IPS-18c (cell line): ENCODE measurements at regions not wholly inside any gene's neighbourhood (a gene's known extent, or its start where the extent isn't known, plus 50 kb on each side); places are given as distances from the start of the nearest gene placed in this dataset.

Experiments
- H3K4me3 ChIP-seq: 2 replicates; pipeline ENCODE4 v1.7.0; 2013; ENCODE audit warnings: low read depth, mild to moderate bottlenecking, low read length, moderate library complexity; ENCODE audit not compliant: insufficient read depth
- H3K9me3 ChIP-seq: one replicate; pipeline ENCODE4 v1.6.1; 2013; ENCODE audit warnings: mild to moderate bottlenecking, low read length, moderate library complexity; ENCODE audit not compliant: control insufficient read depth, insufficient read depth

DNA sequence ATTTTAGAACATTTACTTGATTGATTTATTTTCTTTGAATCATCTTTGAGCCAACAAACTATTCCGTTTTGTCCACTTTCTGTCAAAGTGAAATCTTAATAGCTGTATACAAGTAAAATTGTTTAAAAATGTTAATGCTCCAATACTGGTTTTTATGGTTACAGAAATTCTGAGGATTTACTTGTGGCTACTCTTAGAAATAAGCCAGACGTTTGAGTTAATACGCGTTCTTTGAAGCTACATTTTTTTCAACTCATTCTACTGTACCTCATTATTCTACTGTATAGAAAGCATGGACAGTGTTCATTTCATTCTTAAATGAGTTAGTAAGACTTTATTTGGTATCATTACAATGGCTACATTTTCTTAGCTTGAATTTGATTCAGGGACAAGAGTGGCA, 996.2 kb upstream of the FLRT2 start:
- Histone ChIP-seq H3K9me3 (no peaks in the 10 kb centered on the region), H3K4me3 (no peak overlapping the region)

DNA sequence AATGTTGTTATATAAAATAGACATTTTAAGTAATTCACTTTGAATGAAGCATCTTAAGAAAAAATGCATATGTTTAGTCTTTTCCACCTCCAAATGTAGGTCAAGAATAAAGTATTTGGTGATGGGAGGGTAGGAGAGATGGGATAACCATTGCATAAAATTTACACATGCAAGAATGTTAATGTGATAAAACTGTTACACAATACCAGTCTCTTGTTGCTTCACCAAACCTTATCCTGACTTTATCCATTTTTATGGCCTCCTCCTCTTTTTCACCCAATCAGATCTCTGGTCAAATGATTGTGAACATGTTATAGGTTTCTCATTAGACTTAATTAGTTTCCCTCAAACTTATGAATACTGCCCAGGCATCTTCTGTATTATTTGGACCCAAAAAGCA, 994.5 kb upstream of the FLRT2 start:
- Histone ChIP-seq H3K4me3 (no peak overlapping the region), H3K9me3 (no peaks in the 10 kb centered on the region)

DNA sequence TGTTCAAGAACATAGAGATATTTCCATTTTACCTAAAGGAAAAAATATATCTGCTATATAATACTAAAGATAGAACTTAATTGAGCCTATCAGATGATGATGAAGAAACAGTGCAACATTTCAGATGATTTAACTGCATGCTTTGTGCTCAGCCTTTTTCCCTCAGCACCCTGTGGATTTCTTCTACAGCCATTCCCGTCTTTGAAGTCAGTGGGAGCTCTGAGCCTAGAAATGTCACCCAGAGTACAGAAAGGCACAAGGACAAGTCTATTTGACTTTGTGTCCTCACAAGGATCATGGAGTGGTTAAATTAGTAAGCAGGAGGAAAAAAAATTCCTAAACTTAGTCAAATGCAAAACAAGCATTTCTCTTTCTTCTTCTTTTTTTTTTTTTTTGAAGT, 994.0 kb upstream of the FLRT2 start:
- no peaks in the 10 kb centered on the region for H3K9me3 ChIP-seq
- H3K4me3 ChIP-seq: no peak overlapping the region

DNA sequence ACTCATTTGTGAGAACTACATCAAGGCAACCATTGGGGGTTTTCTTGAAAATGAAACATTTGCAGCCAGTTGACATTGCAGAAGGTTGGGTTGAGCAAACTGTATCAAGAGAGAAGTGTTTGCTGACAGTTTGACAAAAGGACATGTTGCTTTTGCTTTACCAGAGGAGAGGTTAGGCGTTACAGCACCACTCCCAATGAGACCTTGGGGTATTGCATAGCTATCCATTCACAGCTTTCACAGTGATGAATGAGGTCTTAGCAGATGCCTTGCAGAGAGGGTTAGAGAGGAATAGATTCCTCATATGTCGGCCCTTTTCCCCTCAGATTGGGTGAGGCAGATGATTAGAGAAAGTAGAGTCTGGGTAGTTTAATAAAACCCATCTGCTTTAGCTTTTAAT, 988.9 kb upstream of the FLRT2 start:
- Histone ChIP-seq H3K9me3 (no peaks in the 10 kb centered on the region), H3K4me3 (no peak overlapping the region)

DNA sequence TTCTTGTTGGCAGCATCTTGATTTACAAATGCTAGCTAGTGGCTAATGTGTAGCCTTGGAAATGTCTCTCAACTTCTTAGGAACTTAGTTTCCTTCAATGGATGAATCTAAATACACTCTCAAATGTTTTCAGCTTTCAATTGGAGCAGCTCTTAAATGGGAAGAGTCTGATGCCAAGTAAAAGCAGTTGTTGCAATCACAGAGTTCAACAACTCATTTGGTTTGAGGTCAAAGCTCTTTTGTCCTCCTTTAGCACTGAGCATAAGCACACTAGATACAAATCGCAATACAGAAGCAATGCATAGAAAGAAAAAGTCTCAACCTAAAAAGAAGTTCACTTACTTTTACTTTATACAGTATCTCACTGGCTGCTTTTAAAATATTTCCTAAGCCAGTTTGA, 986.1 kb upstream of the FLRT2 start:
- H3K9me3 ChIP-seq: no peaks in the 10 kb centered on the region
- no peak overlapping the region for H3K4me3 ChIP-seq

DNA sequence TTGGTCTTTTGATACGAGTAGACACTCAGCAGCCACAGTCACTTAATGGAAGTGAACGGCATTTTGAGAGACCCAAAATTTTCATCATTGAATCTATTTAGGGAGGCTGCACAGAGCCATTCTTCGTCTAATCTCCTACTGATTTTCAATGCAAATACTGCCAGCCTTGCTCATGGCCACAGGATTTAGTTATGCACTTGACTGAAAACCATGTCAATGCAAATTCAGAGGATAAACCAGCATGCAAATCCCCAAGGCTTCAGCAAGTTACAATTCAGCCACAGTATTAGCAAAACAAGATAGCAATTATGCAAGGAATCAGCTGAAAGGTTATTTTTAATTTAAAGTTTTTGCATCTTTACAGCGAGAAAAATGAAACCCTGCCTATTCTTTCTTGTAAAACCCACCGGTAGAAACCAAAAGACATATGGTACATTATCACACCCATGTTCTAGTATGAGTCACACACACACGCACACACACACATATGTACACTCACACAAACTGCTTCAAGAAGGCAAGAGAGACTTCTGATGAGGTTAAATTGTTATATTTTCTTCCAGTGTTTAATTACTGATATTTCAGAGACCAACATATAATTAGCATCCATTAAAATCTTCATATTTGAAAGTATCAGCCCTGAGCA, 985.3 kb upstream of the FLRT2 start:
- Histone ChIP-seq H3K9me3 (no peaks in the 10 kb centered on the region), H3K4me3 (no peak overlapping the region; the same call in 1 of the 2 replicates)

DNA sequence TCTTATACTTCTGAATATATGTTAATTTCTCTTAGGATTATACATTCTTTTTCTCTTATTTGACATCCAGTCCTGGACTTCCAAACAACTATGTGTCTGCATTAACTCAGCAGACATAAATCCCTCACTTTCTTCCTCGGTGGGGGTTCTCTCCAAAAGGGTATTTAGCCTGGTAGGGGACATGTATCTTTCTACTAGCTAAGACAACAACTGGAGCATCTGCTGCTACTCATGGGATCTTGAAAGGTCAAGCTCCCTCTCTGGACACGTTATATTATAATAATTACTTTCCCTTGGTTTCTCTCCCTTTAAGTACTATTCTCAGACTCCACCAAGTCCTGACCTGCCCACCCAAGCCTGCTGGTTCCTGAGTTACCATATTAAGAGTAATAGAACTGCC, 983.7 kb upstream of the FLRT2 start:
- Histone ChIP-seq H3K9me3 (no peaks in the 10 kb centered on the region), H3K4me3 (no peak overlapping the region)

DNA sequence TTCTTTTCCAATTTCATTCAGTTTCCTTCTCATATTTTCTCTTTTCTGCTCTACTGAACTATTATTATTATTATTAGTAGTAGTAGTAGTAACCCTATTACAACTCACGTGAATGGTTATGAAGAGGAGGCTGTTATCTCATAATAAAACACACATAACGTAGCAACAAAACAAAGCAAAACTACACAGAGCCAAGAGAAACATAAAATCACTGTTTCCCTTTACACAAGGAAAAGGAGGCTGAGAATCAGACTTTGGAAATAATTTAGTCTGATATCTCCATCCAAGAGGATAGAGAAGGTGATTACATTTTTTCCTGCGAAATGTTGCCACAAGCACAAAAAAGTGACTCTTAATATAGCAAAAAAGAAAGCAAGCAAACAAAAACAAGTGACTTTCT, 975.8 kb upstream of the FLRT2 start:
- H3K4me3 ChIP-seq: no peak overlapping the region
- H3K9me3 ChIP-seq: peaks cover 4% of the 10 kb centered on the region

DNA sequence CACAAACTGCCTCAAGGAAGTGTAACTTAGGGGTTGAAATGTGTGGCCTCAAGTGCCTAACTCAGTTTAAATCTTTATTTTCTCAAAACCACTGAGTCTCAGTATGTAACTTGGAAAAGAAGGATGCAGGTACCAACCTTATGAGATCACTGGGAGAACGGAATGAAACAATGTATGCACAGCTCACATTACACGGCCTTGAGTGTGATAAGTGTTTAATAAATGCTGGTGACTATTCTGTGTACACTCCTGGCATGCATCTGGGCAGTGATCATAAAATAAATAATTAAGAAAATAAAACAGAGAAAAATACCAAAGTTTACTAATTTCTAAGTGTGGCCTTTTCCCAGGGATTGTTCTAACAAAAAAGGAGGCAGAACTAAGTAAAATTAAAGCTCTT, 974.5 kb upstream of the FLRT2 start:
- Histone ChIP-seq H3K4me3 (no peak overlapping the region), H3K9me3 (peaks cover 4% of the 10 kb centered on the region)

DNA sequence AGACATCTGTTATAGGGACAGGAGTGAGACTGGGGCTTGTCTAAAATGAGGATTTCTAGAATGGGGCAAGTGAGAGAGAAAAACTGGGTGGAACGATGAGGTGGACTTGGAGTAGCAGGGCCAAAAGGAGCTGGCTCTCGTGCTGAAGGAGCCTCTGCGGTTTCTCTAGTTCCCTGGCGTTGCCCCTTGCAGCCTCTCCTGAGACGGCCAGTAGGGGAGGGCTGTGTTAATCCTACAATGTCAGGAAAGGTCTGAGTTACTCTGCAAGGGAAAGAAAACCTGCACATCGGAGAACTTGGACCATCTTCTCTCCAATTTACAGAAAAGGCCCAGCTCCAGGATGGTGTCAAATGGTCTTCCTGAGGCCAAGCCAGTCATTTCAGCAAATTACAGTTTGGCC, 963.8 kb upstream of the FLRT2 start:
- no peaks in the 10 kb centered on the region for H3K9me3 ChIP-seq
- no peak overlapping the region for H3K4me3 ChIP-seq

DNA sequence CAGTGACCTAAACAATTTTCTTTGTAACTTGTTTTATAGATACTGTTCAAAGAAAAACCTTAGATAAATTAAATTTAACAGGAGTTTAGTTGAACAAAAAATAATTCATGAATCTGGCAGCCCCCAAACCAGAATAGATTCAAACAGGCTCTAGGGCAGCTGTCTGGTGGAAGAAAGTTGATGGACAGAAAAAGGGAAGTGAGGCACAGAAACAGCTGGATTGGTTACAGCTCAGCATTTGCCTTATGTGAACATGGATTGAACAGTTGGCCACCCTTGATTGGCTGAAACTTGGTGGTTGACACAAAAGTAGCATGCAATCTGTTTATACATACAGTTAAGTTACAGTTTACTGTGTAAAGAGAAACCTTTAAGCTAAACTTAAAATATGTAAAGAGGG, 954.3 kb upstream of the FLRT2 start:
- H3K4me3 ChIP-seq: no peak overlapping the region
- no peaks in the 10 kb centered on the region for H3K9me3 ChIP-seq

DNA sequence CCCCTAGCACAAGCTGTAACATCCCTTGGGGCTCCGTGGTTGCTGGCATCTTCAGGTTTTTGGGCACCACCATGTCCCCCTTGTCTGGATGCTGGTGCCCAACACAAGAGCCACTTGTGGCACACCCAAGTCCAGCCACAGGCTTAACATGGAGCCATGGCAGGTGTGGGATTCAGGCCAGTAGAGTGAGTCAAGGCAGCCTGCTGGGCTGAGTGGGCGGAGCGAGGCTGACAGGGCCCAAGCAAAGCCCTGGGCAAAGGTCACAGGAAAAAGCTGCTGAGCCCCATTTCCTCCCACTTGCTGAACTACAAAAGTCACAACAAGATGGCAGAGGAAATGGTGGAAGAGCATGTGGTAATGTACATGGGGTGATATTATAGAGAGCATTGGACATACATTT, 950.7 kb upstream of the FLRT2 start:
- H3K9me3 ChIP-seq: no peaks in the 10 kb centered on the region
- no peak overlapping the region for H3K4me3 ChIP-seq

DNA sequence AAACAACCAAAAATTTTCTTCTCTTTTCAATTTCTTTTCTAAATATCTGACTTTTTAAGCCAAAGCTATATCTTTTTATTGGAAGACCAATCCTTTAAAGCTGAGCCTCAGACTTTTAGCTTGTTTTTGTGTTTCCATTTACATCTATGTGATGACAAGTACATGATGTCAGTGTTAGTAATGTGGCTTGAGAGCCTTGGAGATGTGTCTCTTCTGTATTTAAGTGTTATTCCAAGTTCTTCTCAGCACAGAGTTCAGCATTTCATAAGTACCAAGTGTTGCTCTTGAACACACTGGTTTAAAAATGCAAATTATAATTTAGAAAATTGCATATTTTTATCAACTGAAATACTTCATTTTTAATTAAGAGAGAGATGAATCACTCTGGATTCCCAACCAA, 948.9 kb upstream of the FLRT2 start:
- no peak overlapping the region for H3K4me3 ChIP-seq
- H3K9me3 ChIP-seq: no peaks in the 10 kb centered on the region

DNA sequence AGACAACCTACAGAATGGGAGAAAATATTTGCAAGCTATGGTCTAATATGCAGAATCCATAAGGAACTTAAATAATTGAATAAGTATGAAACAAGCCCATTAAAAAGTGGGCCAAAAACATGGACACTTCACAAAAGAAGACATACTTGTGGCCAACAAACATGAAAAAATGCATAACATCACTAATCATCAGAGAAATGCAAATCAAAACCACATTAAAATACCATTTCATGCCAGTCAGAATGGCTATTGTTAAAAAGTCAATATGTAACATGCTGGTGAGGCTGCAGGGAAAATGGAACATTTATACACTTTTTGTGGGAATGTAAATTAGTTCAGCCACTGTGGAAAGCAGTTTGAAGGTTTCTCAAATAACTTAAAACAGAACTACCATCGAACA, 945.4 kb upstream of the FLRT2 start:
- Histone ChIP-seq H3K4me3 (no peak overlapping the region), H3K9me3 (no peaks in the 10 kb centered on the region)

DNA sequence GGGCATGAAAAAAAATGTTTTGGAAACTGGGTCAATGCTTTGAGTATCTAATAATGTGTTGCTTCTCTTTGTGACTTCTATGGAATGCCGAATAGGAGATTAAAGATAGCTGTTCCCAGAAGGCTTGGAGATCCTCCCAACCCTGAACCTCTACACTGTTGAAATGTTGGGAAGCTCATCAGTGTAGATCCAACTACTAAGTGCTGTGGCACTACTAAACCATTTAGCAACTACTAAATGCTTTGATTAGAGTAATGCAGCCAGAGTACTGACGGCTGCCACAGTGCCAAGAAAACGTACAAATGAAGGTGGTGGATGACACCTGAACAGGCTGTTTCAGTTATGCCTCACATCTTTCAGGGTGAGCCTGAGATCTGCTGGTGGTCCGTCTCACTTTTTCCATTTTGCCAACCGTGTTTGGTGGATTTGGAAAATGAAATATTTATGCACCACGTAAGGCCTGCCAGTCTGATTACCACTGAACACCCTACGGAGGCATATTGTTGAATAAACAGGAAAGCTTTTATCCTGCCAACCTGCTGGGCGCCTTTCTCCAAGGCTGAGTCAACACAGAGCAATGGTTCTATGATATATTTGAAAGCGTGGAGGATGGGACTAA, 938.0 kb upstream of the FLRT2 start:
- Histone ChIP-seq H3K9me3 (no peaks in the 10 kb centered on the region), H3K4me3 (no peak overlapping the region)

DNA sequence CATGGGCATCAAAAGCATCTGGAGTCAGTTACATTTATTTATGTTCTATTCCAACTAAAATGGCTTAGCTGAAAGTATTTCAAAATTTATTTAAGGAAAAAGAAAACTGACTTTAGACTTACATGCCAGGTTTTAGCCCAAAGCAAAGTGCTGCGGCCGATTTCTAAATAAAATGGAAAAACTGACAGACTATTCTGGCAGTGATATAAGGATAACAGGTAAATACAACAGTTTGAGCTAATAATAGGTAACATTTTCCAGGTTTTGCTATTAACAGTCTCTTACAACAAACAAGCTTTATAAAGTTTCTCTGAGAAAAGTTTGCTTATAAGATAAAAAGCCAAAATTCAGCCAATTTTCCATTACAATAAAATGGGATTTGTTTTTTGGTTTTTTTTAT, 937.2 kb upstream of the FLRT2 start:
- H3K9me3 ChIP-seq: no peaks in the 10 kb centered on the region

DNA sequence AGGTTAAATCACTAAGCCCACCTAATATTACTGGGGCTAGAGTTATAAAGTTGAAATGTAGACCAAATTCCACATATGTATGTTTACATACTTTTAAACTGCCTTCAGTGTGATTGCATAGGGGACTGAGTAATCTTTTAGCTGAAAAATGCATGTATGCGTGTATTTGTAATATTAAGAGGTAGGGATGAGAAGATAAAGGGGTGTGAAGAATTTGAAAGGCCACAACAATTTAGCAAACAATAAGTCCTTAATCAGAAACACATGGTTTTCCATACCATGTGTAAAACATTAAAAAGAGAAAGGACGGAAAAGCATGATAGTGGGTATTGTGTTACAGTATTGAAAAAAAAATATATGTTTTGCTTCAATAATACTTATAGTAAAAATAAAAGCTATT, 919.9 kb upstream of the FLRT2 start:
- H3K4me3 ChIP-seq: no peak overlapping the region
- no peaks in the 10 kb centered on the region for H3K9me3 ChIP-seq

More for the DNA sequence above, 937.2 kb upstream of the FLRT2 start:
- no peak overlapping the region for H3K4me3 ChIP-seq

DNA sequence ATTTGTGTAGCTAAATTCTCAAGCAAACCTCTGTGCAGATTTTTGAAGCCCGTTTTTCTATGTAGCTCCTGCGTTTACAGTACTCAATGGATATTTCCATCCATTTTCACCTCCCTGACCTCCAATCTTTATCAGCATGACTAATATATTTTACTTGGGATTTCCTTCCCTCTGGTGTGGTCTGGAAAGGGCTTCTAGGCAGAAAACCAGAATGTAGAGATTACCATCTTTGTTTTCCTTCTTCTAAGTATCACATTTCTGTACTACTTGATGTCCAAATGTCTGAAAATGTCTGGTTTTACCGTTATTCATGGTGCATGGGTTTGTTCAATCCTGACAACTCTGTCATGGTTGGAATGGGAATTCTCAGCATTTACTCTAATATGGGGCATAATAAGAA, 907.6 kb upstream of the FLRT2 start:
- Histone ChIP-seq H3K9me3 (no peaks in the 10 kb centered on the region), H3K4me3 (no peak overlapping the region)

DNA sequence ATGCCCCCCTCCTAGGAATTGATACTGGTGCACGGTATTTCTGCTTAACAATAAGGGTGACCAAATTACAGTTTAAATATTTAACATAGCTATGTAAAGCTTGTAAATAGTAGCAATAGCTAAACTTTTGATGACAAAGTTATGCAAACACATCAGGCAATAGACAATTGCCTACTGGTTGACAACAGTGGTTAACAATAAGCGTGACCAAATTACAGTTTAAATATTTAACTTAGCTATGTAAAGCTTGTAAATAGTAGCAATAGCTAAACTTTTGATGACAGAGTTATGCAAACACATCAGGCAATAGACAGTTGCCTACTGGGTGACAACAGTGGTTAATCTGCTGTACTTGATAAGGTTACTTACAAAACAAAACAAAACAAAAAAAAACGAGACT, 886.5 kb upstream of the FLRT2 start:
- H3K9me3 ChIP-seq: no peaks in the 10 kb centered on the region
- no peak overlapping the region for H3K4me3 ChIP-seq
